ENCODE measurements at regions not wholly inside any gene's neighbourhood (a gene's known extent, or its start where the extent isn't known, plus 50 kb on each side); places are given as distances from the start of the nearest gene placed in this dataset.
"Not testable (repeated sequence)": the region's sequence is repeated elsewhere in the genome, so short reads cannot be mapped to it uniquely, and the experiment has no call there.

DNA sequence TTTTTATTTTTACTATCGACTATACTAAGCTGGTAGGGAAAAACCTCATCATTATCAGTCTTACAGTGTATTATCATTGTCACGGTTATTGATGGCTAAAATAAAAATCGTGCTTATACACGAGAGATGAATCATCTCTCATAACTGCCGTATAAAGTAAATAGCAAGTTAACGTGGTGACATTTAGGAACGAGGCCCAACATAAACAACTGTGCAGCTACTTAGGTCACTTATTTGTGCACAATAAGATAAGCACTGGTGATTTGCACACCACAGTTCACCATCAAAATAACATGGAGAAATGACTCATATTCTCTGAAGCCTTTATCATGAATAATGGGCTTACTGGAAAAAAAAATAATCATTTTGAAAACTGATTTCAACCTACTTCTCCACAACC, 482.0 kb upstream of the TENM3 start:
- DNase-seq, result no peak

DNA sequence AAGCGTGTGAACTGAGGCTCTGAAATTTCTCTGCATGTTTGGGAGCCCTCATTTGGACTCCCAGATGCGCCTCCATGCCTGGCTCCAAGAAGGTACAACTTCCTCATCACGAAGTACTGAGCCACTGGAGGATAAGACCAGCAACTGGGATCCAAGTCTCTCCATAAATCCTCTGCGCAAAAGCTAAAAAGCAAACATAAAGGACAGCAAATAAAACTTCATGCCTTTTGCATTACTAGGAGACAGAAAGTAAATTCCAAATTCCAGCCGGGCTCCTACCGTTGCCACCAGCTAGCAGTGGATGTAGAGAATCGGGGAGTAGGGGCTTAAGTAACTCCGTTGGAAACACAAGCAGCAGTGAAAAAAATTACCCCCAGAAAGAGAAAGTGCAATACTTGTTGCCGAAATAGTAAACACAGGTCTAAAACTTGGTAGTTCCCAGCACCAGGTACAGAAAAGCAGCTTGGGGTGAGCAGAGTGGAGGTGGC, 477.1 kb upstream of the TENM3 start:
- no peak for DNase-seq

DNA sequence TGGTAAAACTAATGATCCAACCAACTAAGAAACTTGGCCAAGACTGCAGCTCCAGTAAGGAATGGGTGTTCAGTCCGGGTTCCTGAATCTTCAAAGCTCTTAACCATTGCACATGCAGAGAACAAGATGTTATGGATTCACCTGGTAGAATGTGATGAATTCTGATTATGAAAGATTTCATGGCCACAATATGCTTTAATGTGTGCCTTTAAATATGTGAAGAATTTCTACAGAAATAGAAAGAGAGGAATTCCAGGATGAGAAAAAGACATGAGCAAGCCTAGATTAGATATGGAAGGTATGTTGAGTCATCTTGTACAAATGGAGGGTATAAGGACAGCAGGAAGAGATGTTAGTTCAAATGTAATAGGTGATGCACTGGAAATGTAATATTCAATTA, 472.2 kb upstream of the TENM3 start:
- DNase-seq, result no peak

DNA sequence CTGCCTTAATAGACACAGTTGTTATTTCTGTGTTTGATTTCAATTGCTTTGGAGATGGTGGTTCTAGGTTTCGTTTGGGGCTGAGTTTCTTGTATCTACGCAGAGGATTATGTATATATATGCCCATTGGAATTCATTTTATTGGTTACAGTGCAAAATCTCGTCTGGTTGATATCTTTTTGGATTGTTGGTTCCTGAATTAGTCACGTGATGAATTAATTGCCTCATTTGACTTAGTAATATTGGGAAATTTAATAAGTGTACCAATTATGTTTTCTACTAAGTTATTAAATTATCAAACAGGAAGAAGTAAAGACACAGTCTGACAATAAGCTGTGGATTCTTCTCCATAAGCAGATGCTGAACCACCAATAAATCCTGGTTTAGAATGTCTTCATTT, 467.9 kb upstream of the TENM3 start:
- no peak for DNase-seq

DNA sequence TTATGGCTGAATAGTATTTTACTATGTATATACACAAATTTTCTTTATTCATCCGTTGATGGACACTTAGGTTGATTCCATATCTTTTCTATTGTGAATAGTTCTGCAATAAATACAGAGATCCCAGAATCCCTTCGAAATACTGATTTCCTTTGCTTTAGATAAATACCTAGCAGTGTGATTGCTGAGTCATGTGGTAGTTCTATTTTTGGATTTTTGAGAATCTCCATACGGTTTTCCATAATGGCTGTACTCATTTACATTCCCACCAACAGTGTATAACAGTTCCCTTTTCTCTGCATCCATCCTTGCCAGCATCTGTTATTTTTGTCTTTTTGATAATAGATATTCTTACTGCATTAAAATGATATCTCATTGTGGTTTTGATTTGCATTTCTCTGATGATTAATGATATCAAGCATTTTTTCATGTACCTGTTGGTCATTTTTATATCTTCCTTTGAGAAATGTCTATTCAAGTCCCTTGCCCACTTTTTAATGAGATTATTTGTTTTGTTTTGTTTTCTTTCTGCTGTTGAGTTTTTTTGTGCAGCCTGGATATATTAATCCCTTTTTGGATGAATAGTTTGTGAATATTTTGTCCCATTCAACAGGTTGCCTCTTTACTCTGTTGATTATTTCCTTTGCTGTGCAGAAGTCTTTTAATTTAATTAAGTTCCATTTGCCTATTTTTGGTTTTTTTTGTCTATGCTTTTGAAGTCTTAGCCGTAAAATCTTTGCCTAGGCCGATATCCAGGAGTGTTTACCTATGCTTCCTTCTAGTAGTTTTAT, 466.7 kb upstream of the TENM3 start:
- DNase-seq, result no peak

DNA sequence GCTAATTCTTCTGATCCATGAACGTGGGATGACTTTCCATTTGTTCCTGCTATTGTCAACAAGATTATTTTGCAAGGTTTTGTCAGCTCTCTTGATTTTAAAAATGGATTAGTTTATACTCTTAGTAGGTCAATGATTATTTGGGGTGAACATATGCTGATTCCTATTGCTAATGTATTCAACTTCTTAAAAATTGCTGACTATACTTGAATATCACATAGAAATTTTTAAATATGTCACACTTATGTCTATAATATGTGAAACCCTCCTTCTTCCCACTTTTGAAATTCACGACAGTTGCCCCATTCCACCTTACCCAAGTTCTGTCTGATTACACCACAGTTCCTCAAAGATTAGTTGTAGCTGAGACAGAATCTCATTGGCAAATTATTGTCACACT, 465.7 kb upstream of the TENM3 start:
- no peak for DNase-seq

DNA sequence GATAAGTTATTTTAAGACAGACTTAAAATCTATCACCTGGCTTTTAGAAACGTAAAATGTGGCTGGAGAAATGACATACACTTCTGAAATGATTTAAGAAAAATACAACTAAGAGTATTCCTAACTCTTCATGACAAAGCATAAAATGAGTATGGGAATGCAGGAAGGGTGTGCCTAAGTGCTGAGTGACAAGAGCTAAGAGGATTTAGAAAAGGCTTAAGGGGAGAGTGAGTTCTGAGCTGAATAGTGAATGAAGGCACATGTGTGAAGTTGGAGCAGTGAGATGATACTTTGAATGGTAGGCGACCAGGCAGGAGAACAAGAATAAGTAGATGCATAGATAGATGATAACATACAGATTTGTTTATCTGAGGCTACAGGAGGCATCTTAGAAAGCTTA, 458.3 kb upstream of the TENM3 start:
- DNase-seq, result no peak

DNA sequence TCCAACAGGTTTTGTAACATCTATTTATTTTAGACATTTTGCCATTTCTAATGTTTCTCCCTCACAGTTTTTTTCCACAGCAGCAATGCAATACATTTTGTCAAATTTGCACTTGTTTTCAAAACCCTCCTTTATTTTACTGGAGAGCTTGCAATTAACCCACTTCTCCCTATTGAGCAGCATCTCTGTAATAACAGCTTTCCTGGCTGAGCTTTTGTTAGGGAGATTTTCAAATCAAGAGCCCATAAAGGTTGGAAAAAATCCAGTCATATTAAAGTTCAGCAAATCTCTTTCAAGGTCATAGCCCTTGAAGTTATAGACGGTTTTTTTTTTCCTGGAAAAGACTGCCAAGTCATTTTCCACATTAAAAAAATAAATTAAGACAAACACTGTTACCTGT, 450.6 kb upstream of the TENM3 start:
- no peak for DNase-seq

DNA sequence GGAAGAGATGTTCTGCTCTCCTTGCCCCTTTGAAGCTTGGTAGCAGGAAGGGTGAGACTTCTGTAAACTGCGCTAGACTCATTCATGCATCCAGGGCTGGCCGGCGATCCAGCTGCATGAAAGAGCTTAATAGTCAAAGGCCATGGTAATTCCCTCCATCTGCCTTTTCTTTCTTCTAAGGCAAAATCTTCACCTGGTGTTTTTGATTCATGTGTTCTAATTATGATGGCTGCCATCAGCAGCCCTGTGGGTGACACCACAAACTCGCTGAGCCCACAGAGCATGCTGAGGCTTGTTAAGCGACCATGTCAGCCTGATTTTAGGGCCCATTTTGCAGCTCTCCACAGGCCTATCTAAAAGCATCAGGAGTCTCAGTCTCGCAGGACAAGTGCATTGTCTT, 450.1 kb upstream of the TENM3 start:
- DNase-seq, result no peak

DNA sequence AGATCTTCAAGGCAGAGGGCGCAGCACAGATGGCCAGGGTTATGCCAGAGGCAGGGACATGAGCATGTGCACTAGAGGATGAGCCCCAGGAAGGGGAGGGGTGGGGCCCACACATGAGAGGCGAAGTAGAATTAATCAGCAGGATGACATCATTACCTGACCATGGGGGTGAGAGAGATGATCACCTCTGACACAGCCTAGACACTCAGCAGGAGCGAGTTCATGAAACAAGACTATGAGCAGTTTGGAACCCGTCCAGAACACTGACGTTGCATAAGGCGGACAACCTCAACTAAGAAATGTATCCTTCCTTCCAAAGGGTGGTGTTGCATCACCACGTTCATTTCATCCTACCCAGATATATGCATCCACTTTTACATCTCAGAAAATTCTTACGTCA, 446.7 kb upstream of the TENM3 start:
- no peak for DNase-seq

DNA sequence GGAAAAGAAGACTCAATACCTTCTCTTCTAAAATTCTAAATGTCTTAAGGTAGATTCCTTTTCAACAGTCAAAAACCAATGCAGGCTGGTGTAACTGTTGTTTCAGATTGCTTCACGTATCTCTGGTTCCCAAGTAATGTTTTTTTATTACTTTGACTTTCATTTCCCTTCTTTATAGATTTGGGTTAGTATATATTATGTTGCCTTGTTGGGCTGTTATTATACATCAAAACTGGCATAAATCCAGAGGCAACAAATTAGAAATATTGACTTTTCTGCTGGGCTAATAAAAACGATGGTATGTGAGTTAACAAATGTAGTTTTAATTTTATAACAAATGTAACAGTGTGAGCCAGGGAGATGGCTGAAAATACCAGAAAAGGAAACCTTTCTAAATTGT, 444.7 kb upstream of the TENM3 start:
- no peak for DNase-seq

DNA sequence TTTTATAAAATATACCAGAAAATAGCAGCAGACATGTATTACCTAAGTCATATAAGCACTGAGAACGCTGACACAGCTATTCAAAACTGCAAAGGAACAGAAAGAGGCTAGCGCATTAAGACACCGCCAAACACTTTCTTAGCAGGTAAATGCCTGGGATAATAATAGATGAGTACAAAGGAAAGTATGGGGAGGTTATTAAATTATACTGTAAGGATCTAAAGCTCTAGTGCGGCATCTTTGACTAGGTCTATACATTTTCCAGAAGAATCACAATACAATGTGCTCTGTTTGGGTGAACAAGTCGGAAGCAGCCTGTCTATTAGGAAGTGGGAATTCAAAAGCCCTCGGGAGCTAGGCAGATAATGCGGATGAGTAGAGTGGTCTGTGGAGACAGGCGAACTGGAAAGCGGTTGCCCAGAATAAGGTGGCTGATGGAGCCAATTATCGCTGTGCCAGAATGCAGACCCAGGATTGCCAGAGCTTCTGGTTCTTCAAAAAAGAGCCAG, 443.6 kb upstream of the TENM3 start:
- no peak for DNase-seq

DNA sequence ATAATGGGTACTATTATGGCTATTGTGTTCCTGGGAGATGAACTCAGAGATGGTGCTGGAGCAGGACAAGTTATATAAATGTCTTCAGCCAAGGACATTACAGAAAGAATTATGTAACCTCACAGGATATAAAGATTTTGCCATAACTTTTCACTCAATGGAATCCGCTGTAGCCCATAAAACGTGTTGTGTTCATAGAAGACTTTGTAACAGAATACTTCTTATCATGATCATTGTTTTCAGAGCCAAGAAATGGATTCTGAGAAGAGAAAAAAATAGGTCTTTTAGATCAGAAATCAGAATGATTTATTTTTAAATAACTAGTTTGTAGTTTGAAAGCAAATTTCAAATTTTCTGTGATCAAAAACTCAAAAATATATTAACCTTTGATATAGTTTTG, 441.0 kb upstream of the TENM3 start:
- DNase-seq, result no peak

DNA sequence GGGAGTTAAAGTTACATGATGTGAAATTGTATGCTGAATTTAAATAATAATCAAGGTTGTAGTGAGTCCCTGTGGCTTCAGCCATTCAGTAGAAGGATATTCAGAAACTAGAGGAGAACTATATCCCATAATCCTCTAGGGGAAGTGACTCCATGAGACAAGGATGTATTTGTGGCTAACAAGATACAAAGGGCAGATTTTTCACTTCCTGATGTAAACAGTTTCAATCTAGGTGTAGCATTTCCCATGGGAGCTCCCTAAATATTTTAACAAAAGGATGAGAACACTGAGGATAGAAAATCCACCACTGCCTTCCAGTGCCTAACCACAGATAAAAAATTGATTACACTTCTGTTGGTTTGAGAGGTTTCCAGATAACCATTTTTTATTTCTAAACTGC, 435.4 kb upstream of the TENM3 start:
- DNase-seq, result no peak

DNA sequence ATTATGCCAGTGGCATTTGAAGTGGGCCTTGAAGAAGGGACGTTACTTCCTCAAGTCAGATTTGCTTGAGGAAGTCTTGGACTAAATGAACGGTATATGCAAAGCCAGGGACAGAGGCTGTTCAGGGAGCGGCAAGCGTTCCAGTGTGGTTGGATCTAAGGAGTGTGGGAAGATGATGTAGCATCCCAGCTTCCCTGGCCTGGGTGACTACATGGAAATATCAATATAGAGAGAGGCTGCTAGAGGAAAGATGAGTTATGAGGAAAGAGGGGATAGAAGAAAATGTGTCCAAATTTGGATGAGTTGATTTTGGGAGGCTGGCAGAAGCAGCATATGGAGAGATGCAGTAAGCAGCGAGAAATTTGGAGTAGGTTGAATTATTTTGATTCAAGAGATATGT, 432.5 kb upstream of the TENM3 start:
- DNase-seq, result no peak

DNA sequence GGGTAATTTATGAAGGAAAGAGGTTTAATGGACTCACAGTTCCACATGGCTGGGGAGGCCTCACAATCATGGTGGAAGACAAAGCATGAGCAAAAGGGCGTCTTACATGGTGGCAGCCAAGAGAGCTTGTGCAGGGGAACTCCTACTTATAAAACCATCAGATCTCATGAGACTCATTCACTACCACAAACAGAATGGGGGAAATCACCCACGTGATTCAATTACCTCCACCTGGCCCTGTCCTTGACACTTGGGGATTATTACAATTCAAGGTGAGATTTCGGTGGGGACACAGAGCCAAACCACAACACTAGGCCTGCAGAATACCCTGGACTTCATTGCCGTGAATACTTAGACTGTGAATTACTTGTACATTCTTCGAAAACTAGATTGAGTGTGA, 431.7 kb upstream of the TENM3 start:
- DNase-seq, result not testable (repeated sequence)

DNA sequence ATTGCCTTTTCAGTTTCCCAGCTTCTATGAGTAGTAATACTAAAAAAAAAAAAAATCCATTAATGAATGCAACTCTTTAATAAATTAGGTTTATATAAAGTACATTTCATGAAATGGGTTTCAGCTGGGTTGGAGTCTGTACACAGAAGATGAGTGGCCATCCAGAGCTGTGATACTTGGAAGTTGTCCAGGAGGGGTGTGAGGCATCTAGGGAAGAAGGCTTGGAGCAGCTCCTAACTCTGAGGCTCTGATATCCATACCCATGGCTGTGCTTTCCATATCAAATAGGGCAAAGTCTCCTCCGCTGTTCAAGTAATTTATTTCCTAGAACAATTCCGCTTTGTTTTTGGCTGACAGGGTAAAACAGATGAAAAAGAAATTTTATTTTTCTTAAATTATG, 423.3 kb upstream of the TENM3 start:
- DNase-seq, result no peak

DNA sequence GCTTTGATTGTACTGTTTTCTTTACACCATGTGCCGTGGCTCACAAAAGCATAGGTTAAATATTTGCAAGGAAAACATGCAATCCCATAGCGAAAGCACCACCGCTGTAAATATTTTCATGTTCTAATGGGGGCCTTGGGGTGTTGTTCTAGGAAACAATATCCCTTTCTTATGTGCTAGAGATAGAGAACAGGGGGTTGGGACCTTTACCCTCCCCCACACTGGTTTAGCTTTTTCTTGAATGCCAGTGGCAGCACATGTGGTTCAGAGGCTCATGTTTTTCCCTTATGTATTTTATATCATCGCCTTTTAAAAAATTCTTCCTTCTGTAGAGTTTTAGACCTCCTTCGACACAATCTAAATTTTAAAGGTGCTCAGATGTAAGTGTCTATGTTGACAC, 422.6 kb upstream of the TENM3 start:
- no peak for DNase-seq

DNA sequence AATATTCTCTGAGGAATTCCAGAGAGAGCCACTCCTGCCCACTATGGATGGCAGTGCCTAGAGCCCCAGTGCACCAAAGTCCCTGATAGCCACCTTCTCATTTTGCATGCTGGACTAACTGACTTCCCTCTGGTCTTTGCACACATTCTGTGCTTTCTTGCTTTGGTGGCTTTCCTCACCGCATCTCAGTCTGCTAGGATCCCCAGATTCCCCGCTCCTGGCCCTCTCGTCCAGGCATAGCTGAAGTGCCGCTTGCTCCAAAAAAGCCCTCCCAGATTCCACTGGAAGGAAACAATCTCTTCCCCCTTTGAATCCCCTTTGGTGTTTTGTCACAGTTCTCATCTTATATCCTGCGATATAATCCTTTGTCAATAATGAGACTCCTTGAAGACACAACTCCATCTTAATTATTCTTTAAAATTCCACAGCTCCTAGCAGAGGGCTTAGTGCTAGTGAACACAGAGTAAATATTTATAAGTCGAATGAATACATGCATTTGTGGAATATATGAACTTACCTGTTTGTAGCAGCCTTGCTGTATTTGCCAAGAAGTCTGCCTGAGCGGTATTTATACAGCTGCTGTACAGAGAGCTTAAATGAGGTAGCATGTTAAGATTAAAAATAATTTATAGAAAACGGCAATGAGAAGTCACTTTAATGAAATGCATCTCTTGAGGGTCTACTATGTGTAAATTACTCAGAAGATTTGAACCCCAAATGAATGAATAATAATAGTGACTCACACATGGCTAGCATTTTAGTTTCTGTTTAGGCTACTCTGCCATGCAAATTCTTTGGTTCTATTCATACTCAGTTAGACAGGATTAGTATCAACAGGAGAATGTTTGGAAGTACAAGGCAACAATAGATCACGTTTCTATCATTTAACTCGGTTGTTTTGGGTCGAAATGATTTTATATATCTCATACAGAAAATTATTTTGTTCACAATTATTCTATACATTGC, 421.9 kb upstream of the TENM3 start:
- no peak for DNase-seq

DNA sequence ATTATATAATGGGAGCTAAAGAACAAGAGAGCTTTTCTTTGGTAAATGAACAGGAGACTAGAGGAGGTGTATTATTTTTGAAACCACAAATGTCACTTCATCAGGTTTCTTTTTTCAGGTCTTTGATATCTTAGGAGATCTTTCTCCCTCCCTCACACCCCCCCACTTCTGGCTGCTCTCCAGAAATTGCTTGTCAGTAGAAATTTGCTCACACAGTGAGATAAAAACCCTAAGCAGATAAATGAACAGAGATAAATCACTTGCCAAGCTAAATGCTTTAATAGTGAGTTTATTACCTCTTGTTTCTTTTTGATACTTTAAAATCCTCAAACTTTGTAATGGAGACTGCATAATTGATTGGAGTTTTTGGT, 421.2 kb upstream of the TENM3 start:
- no peak for DNase-seq

DNA sequence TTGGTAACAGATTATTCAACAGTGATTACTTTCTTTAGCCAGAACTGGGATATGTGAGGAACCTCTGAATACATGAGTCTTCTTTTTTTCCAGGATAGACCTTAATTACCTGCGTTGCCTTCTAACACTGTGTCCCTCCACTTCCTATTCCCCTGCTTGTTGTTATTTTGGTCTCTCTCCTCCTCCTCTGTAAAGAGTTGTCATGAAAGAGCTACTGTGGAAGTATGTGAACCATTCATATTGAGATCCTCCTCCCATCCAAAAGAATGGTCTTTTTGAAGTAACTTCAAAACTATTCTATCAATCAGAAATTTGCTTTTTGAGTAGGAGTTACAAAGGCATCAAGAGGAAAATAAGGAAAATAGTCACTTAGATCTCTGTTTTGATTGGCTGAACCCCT, 420.0 kb upstream of the TENM3 start:
- no peak for DNase-seq

DNA sequence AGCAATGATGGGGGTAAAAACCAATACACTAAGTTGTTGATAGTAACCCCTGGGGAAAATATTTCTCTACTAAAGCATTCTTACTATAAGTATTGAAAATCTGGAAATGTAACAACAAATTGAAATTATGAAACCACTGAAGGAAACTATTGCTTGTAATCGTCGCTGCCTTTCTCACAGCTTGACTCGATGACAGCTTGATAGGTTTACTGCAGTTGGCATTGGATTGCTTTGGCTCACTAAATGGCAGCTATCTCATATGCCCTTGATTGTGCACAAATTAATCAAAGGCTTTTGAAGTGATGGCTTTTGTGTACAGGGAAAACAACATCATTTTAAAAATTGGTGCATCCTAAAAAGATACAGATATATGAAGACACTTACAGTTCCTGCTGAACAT, 419.6 kb upstream of the TENM3 start:
- DNase-seq, result no peak

DNA sequence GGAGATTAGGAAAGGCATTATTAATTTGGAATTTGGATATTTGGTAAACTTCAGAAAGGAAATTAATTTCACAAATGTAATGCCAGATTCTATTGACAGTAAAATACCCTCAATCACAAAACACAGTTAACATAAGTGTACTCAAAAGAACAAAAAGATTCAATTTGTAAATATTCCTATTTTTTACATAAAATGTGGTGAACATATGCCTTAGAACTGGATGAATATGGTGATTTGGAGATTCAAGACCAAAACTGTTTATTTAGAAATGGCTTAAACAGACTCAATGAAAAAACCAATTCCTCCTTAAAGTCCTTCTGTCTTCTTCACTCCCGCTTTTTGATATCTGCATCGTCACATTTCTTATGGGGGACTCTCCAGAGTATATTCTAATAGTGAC, 417.6 kb upstream of the TENM3 start:
- DNase-seq, result no peak

DNA sequence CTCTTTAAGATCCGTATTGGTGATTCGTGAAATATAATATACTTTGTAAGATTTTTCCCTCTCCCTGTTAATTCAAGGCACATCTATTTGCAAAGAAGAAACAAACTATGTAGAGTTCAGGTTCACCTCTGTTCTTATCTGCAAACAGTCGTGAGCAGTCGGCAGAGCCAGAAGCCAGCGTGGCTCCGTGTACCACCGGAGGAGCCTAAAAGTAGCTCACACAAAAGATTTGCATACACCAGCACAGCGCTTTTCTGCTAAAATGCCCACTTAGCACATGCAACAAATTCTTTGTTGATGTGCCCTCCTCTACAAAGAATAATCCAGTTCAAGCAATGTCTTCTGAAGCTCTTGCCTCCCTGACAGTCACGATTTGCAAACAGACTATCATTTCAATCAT, 416.0 kb upstream of the TENM3 start:
- no peak for DNase-seq

Measured in right forelimb (tissue), 1 donor.